H1 (cell line): ENCODE measurements at regions not wholly inside any gene's neighbourhood (a gene's known extent, or its start where the extent isn't known, plus 50 kb on each side); places are given as distances from the start of the nearest gene placed in this dataset.

ENCODE experiments used
- CTCF ChIA-PET: fragments of 300-600 bp; sonication (Branson Sonifier 250); formaldehyde crosslinking; loops from one replicate; lab custom pipeline; 2021; ENCODE audit not compliant: partially characterized antibody; lab: Charles Lee
- POLR2A ChIA-PET: fragments of 300-600 bp; sonication (Branson Sonifier 250); formaldehyde crosslinking; loops from one replicate; lab custom pipeline; 2021; ENCODE audit warnings: inconsistent platforms; ENCODE audit not compliant: partially characterized antibody; lab: Charles Lee
- DNase-seq, 2 experiments: peaks; one replicate each; pipeline versions ENCODE4 v3.0.0 to v3.0.0-alpha.2; 2010 to 2022; ENCODE audit warnings: low spot score in 2 of 2, low read depth in 1 of 2, mixed read lengths in 1 of 2
- FAIRE-seq: peaks from 2 replicates; lab custom pipeline; 2011; peaks lifted over from hg19 to GRCh38; lab: Jason Lieb, UNC
- H2AFZ ChIP-seq: 2 replicates; pipeline ENCODE4 v1.8.1; 2012; ENCODE audit warnings: low read length, inconsistent platforms
- H2AK5ac ChIP-seq: 2 replicates; pipeline ENCODE4 v1.6.1; 2013; ENCODE audit warnings: low read depth, low read length
- H2BK120ac ChIP-seq: replicated peaks from 2 replicates; pipeline ENCODE3; 2013; ENCODE audit warnings: low read depth, low read length, inconsistent platforms
- H2BK12ac ChIP-seq: 2 replicates; pipeline ENCODE4 v1.6.1; 2013; ENCODE audit warnings: low read depth, low read length
- H2BK15ac ChIP-seq: 2 replicates; pipeline ENCODE4 v1.6.1; 2013; ENCODE audit warnings: low read length
- H2BK20ac ChIP-seq: 2 replicates; pipeline ENCODE4 v1.6.1; 2013; ENCODE audit warnings: low read length
- H2BK5ac ChIP-seq: 2 replicates; pipeline ENCODE4 v1.6.1; 2013; ENCODE audit warnings: low read depth, low read length
- H3K14ac ChIP-seq: 2 replicates; pipeline ENCODE4 v1.6.1; 2013; ENCODE audit warnings: inconsistent platforms; ENCODE audit not compliant: insufficient read length
- H3K18ac ChIP-seq: 2 replicates; pipeline ENCODE4 v1.6.1; 2013; ENCODE audit warnings: low read length; ENCODE audit errors: extremely low read depth
- H3K23ac ChIP-seq: 2 replicates; pipeline ENCODE4 v1.6.1; 2013; ENCODE audit warnings: inconsistent platforms; ENCODE audit not compliant: insufficient read length
- H3K23me2 ChIP-seq: 2 replicates; pipeline ENCODE4 v1.6.1; 2013; ENCODE audit warnings: low read depth, low read length
- H3K27ac ChIP-seq: 2 replicates; pipeline ENCODE4 v1.6.1; 2011; ENCODE audit warnings: low read depth, low read length, inconsistent platforms
- H3K27me3 ChIP-seq, 4 experiments: replicated peaks in 1 of 4; 1 replicate in 1 of 4; 2 replicates in 3 of 4; pipeline versions ENCODE4 v1.6.1 to v1.8.1; 2011 to 2013; ENCODE audit warnings: low read length in 3 of 4, mild to moderate bottlenecking in 3 of 4, inconsistent platforms in 2 of 4, mixed read lengths in 2 of 4, moderate library complexity in 1 of 4; ENCODE audit not compliant: control insufficient read depth in 3 of 4, insufficient read depth in 3 of 4; ENCODE audit errors: extremely low read depth in 1 of 4
- H3K36me3 ChIP-seq, 4 experiments: 2 replicates each; pipeline versions ENCODE4 v1.6.1 to v1.8.1; 2011 to 2013; ENCODE audit warnings: mild to moderate bottlenecking in 4 of 4, low read length in 3 of 4, moderate library complexity in 2 of 4, control low read depth in 1 of 4, inconsistent platforms in 1 of 4; ENCODE audit not compliant: insufficient read depth in 4 of 4, control insufficient read depth in 2 of 4
- H3K4ac ChIP-seq: replicated peaks from 2 replicates; pipeline ENCODE3; 2013; ENCODE audit warnings: low read length, low read depth, mixed read lengths, inconsistent platforms; ENCODE audit not compliant: insufficient read length
- H3K4me1 ChIP-seq, 4 experiments: replicated peaks in 1 of 4; 1 replicate in 1 of 4; 2 replicates in 3 of 4; pipeline versions ENCODE4 v1.6.1 to v1.8.1; 2011 to 2013; ENCODE audit warnings: low read length in 3 of 4, inconsistent platforms in 2 of 4, mixed read lengths in 1 of 4; ENCODE audit not compliant: insufficient read depth in 4 of 4, control insufficient read depth in 3 of 4
- H3K4me2 ChIP-seq, 2 experiments: 2 replicates each; pipeline versions ENCODE4 v1.6.1 to v1.8.1; 2011 to 2013; ENCODE audit warnings: low read depth in 2 of 2, low read length in 2 of 2, control low read depth in 1 of 2, inconsistent platforms in 1 of 2, mild to moderate bottlenecking in 1 of 2; ENCODE audit not compliant: insufficient read depth in 1 of 2
- H3K4me3 ChIP-seq, 4 experiments: fragments of 200-600, 300-600 bp in 1 of 4; sonication (generic), shearing (Covaris generic), sonication (Bioruptor Twin) in 1 of 4; 2 replicates each; pipeline versions ENCODE4 v1.5.1 to v1.8.1; 2011 to 2016; ENCODE audit warnings: low read length in 4 of 4, low read depth in 3 of 4, control low read depth in 2 of 4, inconsistent platforms in 2 of 4, mild to moderate bottlenecking in 2 of 4, mixed read lengths in 1 of 4, moderate library complexity in 1 of 4; ENCODE audit not compliant: insufficient read depth in 2 of 4; ENCODE audit errors: extremely low read depth in 1 of 4
- H3K56ac ChIP-seq: replicated peaks from 2 replicates; pipeline ENCODE3; 2013; ENCODE audit warnings: low read depth, mild to moderate bottlenecking, mixed read lengths, low read length, inconsistent platforms; ENCODE audit not compliant: insufficient read length
- H3K79me1 ChIP-seq: 2 replicates; pipeline ENCODE4 v1.6.1; 2013; ENCODE audit warnings: low read depth, low read length, control low read depth
- H3K79me2 ChIP-seq, 2 experiments: 2 replicates each; pipeline versions ENCODE4 v1.6.1 to v1.8.1; 2012 to 2013; ENCODE audit warnings: low read length in 2 of 2, mild to moderate bottlenecking in 2 of 2, inconsistent platforms in 1 of 2; ENCODE audit not compliant: insufficient read depth in 2 of 2, control insufficient read depth in 1 of 2
- H3K9ac ChIP-seq, 4 experiments: replicated peaks in 1 of 4; 1 replicate in 1 of 4; 2 replicates in 3 of 4; pipeline versions ENCODE4 v1.6.1 to v1.8.1; 2011 to 2013; ENCODE audit warnings: low read depth in 3 of 4, low read length in 3 of 4, control low read depth in 2 of 4, mild to moderate bottlenecking in 2 of 4, moderate library complexity in 2 of 4, inconsistent platforms in 1 of 4; ENCODE audit errors: extremely low read depth in 1 of 4
- H3K9me3 ChIP-seq, 2 experiments: 2 replicates each; pipeline versions ENCODE4 v1.6.1 to v1.8.1; 2012 to 2013; ENCODE audit warnings: mild to moderate bottlenecking in 2 of 2, moderate library complexity in 2 of 2, control low read depth in 1 of 2, inconsistent platforms in 1 of 2, low read depth in 1 of 2, low read length in 1 of 2, mixed read lengths in 1 of 2; ENCODE audit not compliant: insufficient read depth in 2 of 2
- H4K20me1 ChIP-seq, 2 experiments: replicated peaks in 1 of 2; 2 replicates each; pipeline versions ENCODE3 to v1.8.1; 2011 to 2013; ENCODE audit warnings: inconsistent platforms in 2 of 2, low read length in 2 of 2, mild to moderate bottlenecking in 1 of 2; ENCODE audit not compliant: insufficient read depth in 2 of 2, control insufficient read depth in 1 of 2
- H4K5ac ChIP-seq: 2 replicates; pipeline ENCODE4 v1.6.1; 2013; ENCODE audit warnings: low read length, low read depth, mixed read lengths, inconsistent platforms; ENCODE audit not compliant: insufficient read length
- H4K8ac ChIP-seq: 2 replicates; pipeline ENCODE4 v1.8.0; 2013; ENCODE audit warnings: mild to moderate bottlenecking, moderate library complexity, low read length, inconsistent platforms; ENCODE audit not compliant: insufficient read depth; ENCODE audit errors: extremely low read depth
- H4K91ac ChIP-seq: replicated peaks from 2 replicates; pipeline ENCODE3; 2013; ENCODE audit warnings: low read length, mixed read lengths, inconsistent platforms; ENCODE audit not compliant: insufficient read length
- SAP30 ChIP-seq: fragments of 300-600 bp; sonication (generic); IDR thresholded peaks from 2 replicates; pipeline ENCODE4 v1.7.1; 2012; ENCODE audit warnings: low read length, moderate library complexity, mild to moderate bottlenecking, inconsistent platforms; ENCODE audit not compliant: insufficient read depth, insufficient replicate concordance
- WGBS, 2 experiments: shearing (Covaris generic) in 1 of 2; methylation state at CpG; one replicate each; pipeline versions ENCODE4 v1.1.6 to v1.1.7; 2013 to 2015; ENCODE audit warnings: low lambda C conversion rate in 2 of 2, mixed read lengths in 2 of 2, inconsistent platforms in 1 of 2, low coverage in 1 of 2, missing lambda C conversion rate in 1 of 2; ENCODE audit not compliant: insufficient replicate concordance in 2 of 2, insufficient coverage in 1 of 2, insufficient read length in 1 of 2; ENCODE audit errors: extremely low coverage in 1 of 2, missing lambda C conversion rate in 1 of 2; 5-methylcytosine and 5-hydroxymethylcytosine counted together
- TF ChIP-seq, protein P1 (sequence below), 3 experiments: IDR thresholded peaks; 1 replicate in 2 of 3; 2 replicates in 1 of 3; pipeline versions ENCODE4 v1.5.1 to v1.6.1; 2011; ENCODE audit warnings: low read length in 3 of 3, mild to moderate bottlenecking in 3 of 3, inconsistent platforms in 2 of 3, low read depth in 1 of 3, moderate library complexity in 1 of 3; ENCODE audit not compliant: insufficient read depth in 1 of 3; ENCODE audit errors: control extremely low read depth in 1 of 3

- no peak for FAIRE-seq
- WGBS, 2 experiments = 92% methylated on average over 4 of the region's 4 CpGs; no CpG with 5 or more reads in 1 of the 2 experiments
- no peaks in the 10 kb centered on the region for H3K23me2 ChIP-seq
These were observed 274.4 kb downstream of the IPMK start for GRCh38 chr10:57993302-57993701.

More at GRCh38 chr10:57993302-57993701, 274.4 kb downstream of the IPMK start:
- POLR2A ChIA-PET = no interaction called here
- H4K5ac ChIP-seq = no peak overlapping the region
- no peak overlapping the region for H2BK15ac ChIP-seq
- no peak overlapping the region for H2BK20ac ChIP-seq
- H3K9ac ChIP-seq = no peak overlapping the region
- no peak overlapping the region for H3K23ac ChIP-seq
- peak overlapping the region; percentile 36; the same call in 1 of the 2 replicates for H2AFZ ChIP-seq
- no peak overlapping the region for H2AK5ac ChIP-seq
- no peak overlapping the region for H3K4me2 ChIP-seq
- no peaks in the 10 kb centered on the region for H4K20me1 ChIP-seq
- no peak overlapping the region for H3K56ac ChIP-seq
- no peaks in the 10 kb centered on the region for H3K9me3 ChIP-seq
- no peak overlapping the region for H3K4ac ChIP-seq
- H3K79me2 ChIP-seq = no peaks in the 10 kb centered on the region
- H4K8ac ChIP-seq = no peak overlapping the region
- no peak for DNase-seq
- H3K27me3 ChIP-seq = no peaks in the 10 kb centered on the region
- no peak overlapping the region for H3K18ac ChIP-seq
- TF ChIP-seq SAP30 = no peak
- TF ChIP-seq, protein P1, sequence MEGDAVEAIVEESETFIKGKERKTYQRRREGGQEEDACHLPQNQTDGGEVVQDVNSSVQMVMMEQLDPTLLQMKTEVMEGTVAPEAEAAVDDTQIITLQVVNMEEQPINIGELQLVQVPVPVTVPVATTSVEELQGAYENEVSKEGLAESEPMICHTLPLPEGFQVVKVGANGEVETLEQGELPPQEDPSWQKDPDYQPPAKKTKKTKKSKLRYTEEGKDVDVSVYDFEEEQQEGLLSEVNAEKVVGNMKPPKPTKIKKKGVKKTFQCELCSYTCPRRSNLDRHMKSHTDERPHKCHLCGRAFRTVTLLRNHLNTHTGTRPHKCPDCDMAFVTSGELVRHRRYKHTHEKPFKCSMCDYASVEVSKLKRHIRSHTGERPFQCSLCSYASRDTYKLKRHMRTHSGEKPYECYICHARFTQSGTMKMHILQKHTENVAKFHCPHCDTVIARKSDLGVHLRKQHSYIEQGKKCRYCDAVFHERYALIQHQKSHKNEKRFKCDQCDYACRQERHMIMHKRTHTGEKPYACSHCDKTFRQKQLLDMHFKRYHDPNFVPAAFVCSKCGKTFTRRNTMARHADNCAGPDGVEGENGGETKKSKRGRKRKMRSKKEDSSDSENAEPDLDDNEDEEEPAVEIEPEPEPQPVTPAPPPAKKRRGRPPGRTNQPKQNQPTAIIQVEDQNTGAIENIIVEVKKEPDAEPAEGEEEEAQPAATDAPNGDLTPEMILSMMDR (IDR thresholded peaks at IDR 0.05; ENCODE audit: control extremely low read depth in 1 of 3, insufficient read depth in 1 of 3, low read depth in 1 of 3, low read length in 3 of 3) = peak in 1 of 3 experiments; percentile 1; a peak in 1 of 4 replicates
- peaks cover 0 to 6% (median 1%) of the 10 kb centered on the region in 4 experiments; a peak in 3 of 7 replicates for H3K4me1 ChIP-seq
- H3K4me3 ChIP-seq = no peak overlapping the region
- no peak overlapping the region for H3K14ac ChIP-seq
- H4K91ac ChIP-seq = no peak overlapping the region
- H2BK120ac ChIP-seq = no peak overlapping the region
- CTCF ChIA-PET = interaction anchor here (0.6 to 0.8 kb wide), 2 partner anchors 37 to 417 kb away, joined by 3 read pairs; no protein-coding TSS in a partner anchor
- H3K79me1 ChIP-seq = no peaks in the 10 kb centered on the region
- H3K36me3 ChIP-seq = no peaks in the 10 kb centered on the region
- no peak overlapping the region for H2BK12ac ChIP-seq
- no peak overlapping the region for H2BK5ac ChIP-seq
- H3K27ac ChIP-seq = no peak overlapping the region
